H9 (cell line): ENCODE measurements at regions not wholly inside any gene's neighbourhood (a gene's known extent, or its start where the extent isn't known, plus 50 kb on each side); places are given as distances from the start of the nearest gene placed in this dataset.

Source experiments
- DNase-seq: peaks from one replicate; pipeline ENCODE4 v3.0.0-alpha.2; 2017
- H2AFZ ChIP-seq: one replicate; pipeline ENCODE4 v1.6.1; 2013; ENCODE audit warnings: mild to moderate bottlenecking, low read length, control low read depth, moderate library complexity
- H2AK5ac ChIP-seq: 2 replicates; pipeline ENCODE4 v1.6.1; 2013; ENCODE audit warnings: low read length, control low read depth, mixed read lengths; ENCODE audit not compliant: insufficient read length
- H2BK120ac ChIP-seq: one replicate; pipeline ENCODE4 v1.6.1; 2013; ENCODE audit warnings: low read depth, mild to moderate bottlenecking, low read length, control low read depth, inconsistent platforms; ENCODE audit not compliant: poor library complexity, severe bottlenecking
- H2BK12ac ChIP-seq: 2 replicates; pipeline ENCODE4 v1.6.1; 2013; ENCODE audit warnings: low read length, control low read depth, mixed read lengths, low read depth; ENCODE audit not compliant: insufficient read length
- H2BK15ac ChIP-seq: 2 replicates; pipeline ENCODE4 v1.6.1; 2013; ENCODE audit warnings: low read depth, low read length, control low read depth
- H2BK20ac ChIP-seq: one replicate; pipeline ENCODE4 v1.6.1; 2013; ENCODE audit warnings: low read depth, mild to moderate bottlenecking, low read length, control low read depth, inconsistent platforms; ENCODE audit not compliant: poor library complexity, severe bottlenecking
- H2BK5ac ChIP-seq: 2 replicates; pipeline ENCODE4 v1.6.1; 2013; ENCODE audit warnings: low read length, control low read depth, mixed read lengths; ENCODE audit not compliant: insufficient read length
- H3K14ac ChIP-seq: 2 replicates; pipeline ENCODE4 v1.6.1; 2013; ENCODE audit warnings: low read length, control low read depth; ENCODE audit not compliant: insufficient read depth
- H3K18ac ChIP-seq: 2 replicates; pipeline ENCODE4 v1.6.1; 2013; ENCODE audit warnings: low read depth, mild to moderate bottlenecking, mixed read lengths, low read length, control low read depth; ENCODE audit not compliant: insufficient read length
- H3K23ac ChIP-seq: 2 replicates; pipeline ENCODE4 v1.6.1; 2013; ENCODE audit warnings: low read length, control low read depth, mixed read lengths, low read depth; ENCODE audit not compliant: insufficient read length
- H3K23me2 ChIP-seq: 2 replicates; pipeline ENCODE4 v1.6.1; 2013; ENCODE audit warnings: low read depth, mild to moderate bottlenecking, mixed read lengths, low read length, control low read depth; ENCODE audit not compliant: insufficient read length, poor library complexity, severe bottlenecking
- H3K27ac ChIP-seq: 2 replicates; pipeline ENCODE4 v1.5.1; 2013; ENCODE audit warnings: low read length, control low read depth, mixed read lengths, low read depth; ENCODE audit not compliant: insufficient read length
- H3K27me3 ChIP-seq: 2 replicates; pipeline ENCODE4 v1.6.1; 2013; ENCODE audit warnings: low read length, control low read depth, inconsistent platforms; ENCODE audit not compliant: insufficient read depth
- H3K4ac ChIP-seq: 2 replicates; pipeline ENCODE4 v1.6.1; 2013; ENCODE audit warnings: low read depth, mild to moderate bottlenecking, control low read depth, inconsistent platforms, low read length, moderate library complexity
- H3K4me1 ChIP-seq: 2 replicates; pipeline ENCODE4 v1.6.1; 2013; ENCODE audit warnings: low read length, control low read depth, inconsistent platforms; ENCODE audit not compliant: insufficient read depth
- H3K4me2 ChIP-seq: 2 replicates; pipeline ENCODE4 v1.6.1; 2013; ENCODE audit warnings: low read length, control low read depth, mixed read lengths; ENCODE audit not compliant: insufficient read length, insufficient read depth
- H3K56ac ChIP-seq: 2 replicates; pipeline ENCODE4 v1.6.1; 2013; ENCODE audit warnings: low read depth, mild to moderate bottlenecking, mixed read lengths, low read length, control low read depth; ENCODE audit not compliant: insufficient read length
- H3K79me1 ChIP-seq: 2 replicates; pipeline ENCODE4 v1.6.1; 2013; ENCODE audit warnings: low read depth, mild to moderate bottlenecking, moderate library complexity, low read length, control low read depth, inconsistent platforms; ENCODE audit not compliant: insufficient read depth, poor library complexity, severe bottlenecking
- H3K79me2 ChIP-seq: 2 replicates; pipeline ENCODE4 v1.6.1; 2013; ENCODE audit warnings: low read length, control low read depth, inconsistent platforms; ENCODE audit not compliant: insufficient read depth
- H3K9ac ChIP-seq: 2 replicates; pipeline ENCODE4 v1.6.1; 2013; ENCODE audit warnings: low read length, control low read depth, mixed read lengths; ENCODE audit not compliant: insufficient read length; ENCODE audit errors: extremely low read depth
- H3K9me3 ChIP-seq: one replicate; pipeline ENCODE4 v1.6.1; 2013; ENCODE audit warnings: low read depth, low read length, inconsistent platforms; ENCODE audit not compliant: control insufficient read depth
- H3T11ph ChIP-seq: one replicate; pipeline ENCODE4 v1.6.1; 2013; ENCODE audit warnings: mild to moderate bottlenecking, low read length, control low read depth, inconsistent platforms
- H4K20me1 ChIP-seq: one replicate; pipeline ENCODE4 v1.6.1; 2013; ENCODE audit not compliant: control insufficient read depth, insufficient read length, insufficient read depth
- H4K5ac ChIP-seq: 2 replicates; pipeline ENCODE4 v1.6.1; 2013; ENCODE audit warnings: low read depth, mild to moderate bottlenecking, mixed read lengths, low read length, control low read depth; ENCODE audit not compliant: insufficient read length
- H4K8ac ChIP-seq: replicated peaks from 2 replicates; pipeline ENCODE4 v1.6.1; 2013; ENCODE audit warnings: low read length, control low read depth, mixed read lengths, low read depth; ENCODE audit not compliant: insufficient read length
- H4K91ac ChIP-seq: 2 replicates; pipeline ENCODE4 v1.6.1; 2013; ENCODE audit warnings: low read depth, mild to moderate bottlenecking, moderate library complexity, mixed read lengths, low read length, control low read depth; ENCODE audit not compliant: insufficient read length
- H3K27ac Mint-ChIP-seq, 3 experiments: 2 replicates in 2 of 3; 3 replicates in 1 of 3; pipeline ENCODE4 v1.8.0; 2020 to 2021; ENCODE audit warnings: mixed read lengths in 3 of 3, mild to moderate bottlenecking in 1 of 3, moderate library complexity in 1 of 3
- H3K27me3 Mint-ChIP-seq: 2 replicates; pipeline ENCODE4 v1.8.0; 2021; ENCODE audit warnings: low read depth, mild to moderate bottlenecking, moderate library complexity, mixed read lengths
- H3K36me3 Mint-ChIP-seq, 3 experiments: 2 replicates in 2 of 3; 3 replicates in 1 of 3; pipeline ENCODE4 v1.8.0; 2020 to 2021; ENCODE audit warnings: low read depth in 3 of 3, mixed read lengths in 3 of 3; ENCODE audit not compliant: insufficient read depth in 1 of 3
- H3K4me1 Mint-ChIP-seq, 2 experiments: 2 replicates each; pipeline ENCODE4 v1.8.0; 2020; ENCODE audit warnings: mixed read lengths in 2 of 2
- H3K4me3 Mint-ChIP-seq, 2 experiments: 2 replicates in 1 of 2; 3 replicates in 1 of 2; pipeline ENCODE4 v1.8.0; 2020 to 2021; ENCODE audit warnings: mild to moderate bottlenecking in 2 of 2, mixed read lengths in 2 of 2, moderate library complexity in 1 of 2
- H3K9me3 Mint-ChIP-seq, 2 experiments: 2 replicates in 1 of 2; 3 replicates in 1 of 2; pipeline ENCODE4 v1.8.0; 2020; ENCODE audit warnings: mild to moderate bottlenecking in 2 of 2, mixed read lengths in 2 of 2, moderate library complexity in 1 of 2
- WGBS: extraction: QIAGEN DNeasy Blood & Tissue Kit; methylation state at CpG from one replicate; pipeline ENCODE4 v1.1.7; 2013; ENCODE audit warnings: missing lambda C conversion rate, low lambda C conversion rate, mixed read lengths; ENCODE audit not compliant: insufficient read length; ENCODE audit errors: extremely low coverage; 5-methylcytosine and 5-hydroxymethylcytosine counted together
- TF ChIP-seq, protein P1 (sequence below): fragments of 200-600 bp; sonication (generic); conservative IDR thresholded peaks from 3 replicates; pipeline ENCODE4 v1.8.0; 2021; ENCODE audit warnings: antibody characterized with exemption, mild to moderate bottlenecking

DNA sequence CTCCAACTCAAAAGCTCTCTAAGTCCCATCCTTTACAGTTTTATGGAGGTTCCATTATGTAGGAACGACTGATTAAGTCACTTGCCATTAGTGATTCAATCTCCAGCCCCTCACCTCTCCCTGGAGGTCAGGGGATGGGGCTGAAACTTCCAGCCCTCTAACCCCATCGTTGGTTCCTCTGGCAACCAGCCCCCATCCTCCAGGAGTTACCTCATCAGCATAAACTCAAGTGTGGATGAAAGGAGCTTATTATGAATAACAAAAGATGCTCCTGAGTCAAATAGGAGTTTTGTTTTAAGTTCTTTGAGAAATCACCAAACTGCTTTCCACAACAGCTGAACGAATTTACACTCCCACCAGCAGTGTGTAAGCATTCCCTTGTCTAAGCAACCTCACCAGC lies 494.3 kb upstream of the AUTS2 start:
- Histone ChIP-seq H4K8ac (no peak overlapping the region), H2AK5ac (no peak overlapping the region), H3K27ac (no peak overlapping the region), H3K27me3 (no peaks in the 10 kb centered on the region), H3K14ac (no peak overlapping the region), H4K20me1 (no peaks in the 10 kb centered on the region), H3K4me1 (peaks cover 16% of the 10 kb centered on the region), H2BK120ac (no peak overlapping the region), H3K4ac (no peak overlapping the region), H3K79me2 (no peaks in the 10 kb centered on the region), H3K4me2 (no peak overlapping the region), H3T11ph (no peak overlapping the region), H2BK12ac (no peak overlapping the region), H3K18ac (no peak overlapping the region), H3K23ac (no peak overlapping the region), H2BK20ac (no peak overlapping the region), H2AFZ (no peak overlapping the region), H3K23me2 (peaks cover 3% of the 10 kb centered on the region), H4K91ac (no peak overlapping the region), H3K79me1 (no peaks in the 10 kb centered on the region), H2BK5ac (no peak overlapping the region), H3K56ac (no peak overlapping the region), H3K9me3 (no peaks in the 10 kb centered on the region), H3K9ac (no peak overlapping the region), H4K5ac (no peak overlapping the region), H2BK15ac (no peak overlapping the region)
- no CpG with 5 or more reads among the region's 3 CpGs for WGBS
- DNase-seq: peak; percentile 76
- TF ChIP-seq, protein P1, sequence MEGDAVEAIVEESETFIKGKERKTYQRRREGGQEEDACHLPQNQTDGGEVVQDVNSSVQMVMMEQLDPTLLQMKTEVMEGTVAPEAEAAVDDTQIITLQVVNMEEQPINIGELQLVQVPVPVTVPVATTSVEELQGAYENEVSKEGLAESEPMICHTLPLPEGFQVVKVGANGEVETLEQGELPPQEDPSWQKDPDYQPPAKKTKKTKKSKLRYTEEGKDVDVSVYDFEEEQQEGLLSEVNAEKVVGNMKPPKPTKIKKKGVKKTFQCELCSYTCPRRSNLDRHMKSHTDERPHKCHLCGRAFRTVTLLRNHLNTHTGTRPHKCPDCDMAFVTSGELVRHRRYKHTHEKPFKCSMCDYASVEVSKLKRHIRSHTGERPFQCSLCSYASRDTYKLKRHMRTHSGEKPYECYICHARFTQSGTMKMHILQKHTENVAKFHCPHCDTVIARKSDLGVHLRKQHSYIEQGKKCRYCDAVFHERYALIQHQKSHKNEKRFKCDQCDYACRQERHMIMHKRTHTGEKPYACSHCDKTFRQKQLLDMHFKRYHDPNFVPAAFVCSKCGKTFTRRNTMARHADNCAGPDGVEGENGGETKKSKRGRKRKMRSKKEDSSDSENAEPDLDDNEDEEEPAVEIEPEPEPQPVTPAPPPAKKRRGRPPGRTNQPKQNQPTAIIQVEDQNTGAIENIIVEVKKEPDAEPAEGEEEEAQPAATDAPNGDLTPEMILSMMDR: no peak
- Mint-ChIP-seq H3K27ac (0 out of 7 replicates have a peak overlapping the region, but pooled peaks of 2 of the 3 experiments have one; percentile 6 to 64), H3K4me1 (peaks cover 47 to 49% of the 10 kb centered on the region in 2 experiments), H3K27me3 (peaks cover 21% of the 10 kb centered on the region), H3K36me3 (peaks cover 0 to 3% (median 0%) of the 10 kb centered on the region in 3 experiments; a peak in 2 of 7 replicates), H3K4me3 (no peak overlapping the region; a peak in 1 of 5 replicates), H3K9me3 (peaks cover 0 to 2% of the 10 kb centered on the region in 2 experiments; a peak in 1 of 5 replicates)
